Spleen (tissue), 7 donors: ENCODE measurements at regions not wholly inside any gene's neighbourhood (a gene's known extent, or its start where the extent isn't known, plus 50 kb on each side); places are given as distances from the start of the nearest gene placed in this dataset.

Experiments used
- CTCF ChIP-seq, 11 experiments: fragments of 200-600 bp in 7 of 11; fragments of 450-650 bp in 4 of 11; sonication (generic) in 4 of 11; IDR thresholded peaks in 8 of 11; conservative IDR thresholded peaks in 3 of 11; 1 replicate in 7 of 11; 2 replicates in 4 of 11; pipeline versions ENCODE4 v1.4.0 to v1.8.0; 2016 to 2021; ENCODE audit warnings: antibody characterized with exemption in 11 of 11, inconsistent platforms in 4 of 11, mild to moderate bottlenecking in 1 of 11
- POLR2AphosphoS5 ChIP-seq, 3 donors: sonication (generic); formaldehyde crosslinking; IDR thresholded peaks; one replicate each; pipeline ENCODE4 v1.5.1; 2017; ENCODE audit warnings: antibody characterized with exemption in 3 of 3
- donor health status: DM: no; HTN: no; CAD: no; lungs with moderate emphysema.
- donor health status: DM: no; HTN: no; CAD: no.
- donor health status: DM: no; HTN: no; CAD: no.

- TF ChIP-seq CTCF (IDR thresholded peaks at IDR 0.05 in 8 of 11, conservative IDR thresholded peaks at IDR 0.05 in 3 of 11) (no peak), POLR2AphosphoS5 (IDR thresholded peaks at IDR 0.05) (no peak)
Observed at GRCh38 chr21:15132781-15133180, 68.0 kb upstream of the NRIP1 start.
